Forelimb muscle (tissue), 1 donor: ENCODE measurements at regions not wholly inside any gene's neighbourhood (a gene's known extent, or its start where the extent isn't known, plus 50 kb on each side); places are given as distances from the start of the nearest gene placed in this dataset.

Experiments
- DNase-seq: peaks from one replicate; pipeline ENCODE4 v3.0.0-alpha.2; 2013; ENCODE audit warnings: low read depth

GRCh38 chr9:90379771-90380170 is 262.9 kb downstream of the DIRAS2 start:
- no peak for DNase-seq

- no peak for DNase-seq
These were observed 257.5 kb downstream of the DIRAS2 start for GRCh38 chr9:90385146-90385545.

GRCh38 chr9:90393365-90394152 is 249.1 kb downstream of the DIRAS2 start:
- no peak for DNase-seq

- DNase-seq, result no peak
These were observed 247.8 kb downstream of the DIRAS2 start for GRCh38 chr9:90394871-90395270.

- no peak for DNase-seq
These were observed 242.5 kb downstream of the DIRAS2 start for GRCh38 chr9:90400091-90400490.

GRCh38 chr9:90408659-90409058 is 234.0 kb downstream of the DIRAS2 start:
- no peak for DNase-seq

GRCh38 chr9:90419221-90419851 is 223.3 kb downstream of the DIRAS2 start:
- no peak for DNase-seq

GRCh38 chr9:90420211-90420610 is 222.4 kb downstream of the DIRAS2 start:
- no peak for DNase-seq

- DNase-seq, result no peak
These were observed 221.7 kb downstream of the DIRAS2 start for GRCh38 chr9:90420768-90421513.

- DNase-seq, result no peak
These were observed 220.8 kb downstream of the DIRAS2 start for GRCh38 chr9:90421786-90422185.

GRCh38 chr9:90423661-90424193 is 218.9 kb downstream of the DIRAS2 start:
- DNase-seq, result no peak

- DNase-seq, result no peak
These were observed 214.1 kb downstream of the DIRAS2 start for GRCh38 chr9:90428517-90428916.

- DNase-seq, result no peak
These were observed 209.7 kb downstream of the DIRAS2 start for GRCh38 chr9:90432951-90433350.

GRCh38 chr9:90433398-90433941 is 209.2 kb downstream of the DIRAS2 start:
- DNase-seq, result no peak

- DNase-seq, result no peak
These were observed 200.8 kb downstream of the DIRAS2 start for GRCh38 chr9:90441814-90442213.

- no peak for DNase-seq
These were observed 199.9 kb downstream of the DIRAS2 start for GRCh38 chr9:90442723-90443122.

- DNase-seq, result no peak
These were observed 197.9 kb downstream of the DIRAS2 start for GRCh38 chr9:90444609-90445204.

GRCh38 chr9:90445391-90445790 is 197.2 kb downstream of the DIRAS2 start:
- no peak for DNase-seq

- DNase-seq, result no peak
These were observed 196.2 kb downstream of the DIRAS2 start for GRCh38 chr9:90446200-90446948.

GRCh38 chr9:90447773-90448172 is 194.9 kb downstream of the DIRAS2 start:
- no peak for DNase-seq
